Mesothelial cell of epicardium (in vitro differentiated cells): ENCODE measurements at regions not wholly inside any gene's neighbourhood (a gene's known extent, or its start where the extent isn't known, plus 50 kb on each side); places are given as distances from the start of the nearest gene placed in this dataset.
"Not testable (repeated sequence)": the region's sequence is repeated elsewhere in the genome, so short reads cannot be mapped to it uniquely, and the experiment has no call there.

Experiments
- DNase-seq, 2 experiments: peaks; one replicate each; pipeline ENCODE4 v3.0.0; 2021; ENCODE audit warnings: low spot score in 2 of 2; ENCODE audit not compliant: unreplicated experiment in 2 of 2
- H3K27ac Mint-ChIP-seq: 2 replicates; pipeline ENCODE4 v1.8.0; 2021; ENCODE audit warnings: mixed read lengths
- H3K27me3 Mint-ChIP-seq: 2 replicates; pipeline ENCODE4 v1.8.0; 2021; ENCODE audit warnings: low read depth, mixed read lengths
- H3K36me3 Mint-ChIP-seq: 2 replicates; pipeline ENCODE4 v1.8.0; 2021; ENCODE audit warnings: mixed read lengths
- H3K4me1 Mint-ChIP-seq: 2 replicates; pipeline ENCODE4 v1.8.0; 2021; ENCODE audit warnings: mixed read lengths
- H3K4me3 Mint-ChIP-seq: 2 replicates; pipeline ENCODE4 v1.8.0; 2021; ENCODE audit warnings: mild to moderate bottlenecking, moderate library complexity, mixed read lengths
- H3K9me3 Mint-ChIP-seq: 2 replicates; pipeline ENCODE4 v1.8.0; 2021; ENCODE audit warnings: mixed read lengths
- CTCF ChIP-seq: fragments of 200-600 bp; sonication (generic); IDR thresholded peaks from one replicate; pipeline ENCODE4 v1.5.0; 2021; ENCODE audit warnings: antibody characterized with exemption; ENCODE audit not compliant: unreplicated experiment

- H3K27me3 Mint-ChIP-seq = no peaks in the 10 kb centered on the region
Observed at GRCh38 chr2:16218161-16218560, 277.8 kb downstream of the MYCN start.

GRCh38 chr2:16217741-16218140 is 277.4 kb downstream of the MYCN start:
- not testable (repeated sequence) for H3K4me3 Mint-ChIP-seq, H3K27ac Mint-ChIP-seq

More at GRCh38 chr2:16218161-16218560, 277.8 kb downstream of the MYCN start:
- Mint-ChIP-seq H3K4me3 (no peak overlapping the region), H3K36me3 (no peaks in the 10 kb centered on the region), H3K4me1 (peaks cover 9% of the 10 kb centered on the region), H3K9me3 (no peaks in the 10 kb centered on the region), H3K27ac (no peak overlapping the region)
- TF ChIP-seq CTCF = no peak
- DNase-seq = no peak

GRCh38 chr2:16217291-16217690 is 276.9 kb downstream of the MYCN start:
- H3K4me3 Mint-ChIP-seq = no peak overlapping the region
- no peak overlapping the region for H3K27ac Mint-ChIP-seq
- H3K4me1 Mint-ChIP-seq = peaks cover 3% of the 10 kb centered on the region
- H3K36me3 Mint-ChIP-seq = no peaks in the 10 kb centered on the region
- H3K27me3 Mint-ChIP-seq = no peaks in the 10 kb centered on the region
- no peaks in the 10 kb centered on the region for H3K9me3 Mint-ChIP-seq
- TF ChIP-seq CTCF = no peak
- no peak for DNase-seq

More at GRCh38 chr2:16217741-16218140, 277.4 kb downstream of the MYCN start:
- not testable (repeated sequence) for H3K27me3 Mint-ChIP-seq, H3K9me3 Mint-ChIP-seq, DNase-seq, H3K36me3 Mint-ChIP-seq, H3K4me1 Mint-ChIP-seq

- H3K27ac Mint-ChIP-seq = no peak overlapping the region
- DNase-seq = no peak
- H3K36me3 Mint-ChIP-seq = no peaks in the 10 kb centered on the region
- no peak overlapping the region for H3K4me3 Mint-ChIP-seq
- TF ChIP-seq CTCF = no peak
- peaks cover 3% of the 10 kb centered on the region for H3K4me1 Mint-ChIP-seq
- no peaks in the 10 kb centered on the region for H3K9me3 Mint-ChIP-seq
- H3K27me3 Mint-ChIP-seq = no peaks in the 10 kb centered on the region
Observed at GRCh38 chr2:16216558-16216945, 276.2 kb downstream of the MYCN start.

- Mint-ChIP-seq H3K9me3 (peaks cover 1% of the 10 kb centered on the region), H3K27me3 (no peaks in the 10 kb centered on the region), H3K27ac (no peak overlapping the region), H3K4me1 (peaks cover 3% of the 10 kb centered on the region), H3K4me3 (no peak overlapping the region), H3K36me3 (no peaks in the 10 kb centered on the region)
- no peak for DNase-seq
- TF ChIP-seq CTCF = no peak
Observed at GRCh38 chr2:16215902-16216557, 275.7 kb downstream of the MYCN start.

- Mint-ChIP-seq H3K27ac (no peak overlapping the region), H3K9me3 (peaks cover 5% of the 10 kb centered on the region), H3K4me1 (peaks cover 3% of the 10 kb centered on the region), H3K4me3 (no peak overlapping the region), H3K36me3 (no peaks in the 10 kb centered on the region), H3K27me3 (no peaks in the 10 kb centered on the region)
- TF ChIP-seq CTCF = no peak
- DNase-seq = no peak
Observed at GRCh38 chr2:16214861-16215260, 274.5 kb downstream of the MYCN start.
